ENCODE measurements at regions not wholly inside any gene's neighbourhood (a gene's known extent, or its start where the extent isn't known, plus 50 kb on each side); places are given as distances from the start of the nearest gene placed in this dataset.

- TF ChIP-seq CTCF (IDR thresholded peaks at IDR 0.05) = no peak
- TF ChIP-seq POLR2A (IDR thresholded peaks at IDR 0.05) = no peak
Measured at GRCh38 chr11:86151174-86152005, 82.5 kb upstream of the PICALM start.
